HEK293 (cell line): ENCODE measurements at regions not wholly inside any gene's neighbourhood (a gene's known extent, or its start where the extent isn't known, plus 50 kb on each side); places are given as distances from the start of the nearest gene placed in this dataset.

Experiments used
- BCL11A ChIP-seq: fragments of 450-650 bp; formaldehyde crosslinking; IDR thresholded peaks from 2 replicates; pipeline ENCODE4 v1.5.1; 2016; ENCODE audit warnings: low read depth, missing biosample characterization, missing genetic modification characterization
- BCL6B ChIP-seq: fragments of 450-650 bp; formaldehyde crosslinking; IDR thresholded peaks from 2 replicates; pipeline ENCODE4 v1.5.1; 2017; ENCODE audit warnings: missing biosample characterization, missing genetic modification characterization
- HOXD13 ChIP-seq: sonication (generic); formaldehyde crosslinking; IDR thresholded peaks from 2 replicates; pipeline ENCODE4 v1.8.0; 2022; ENCODE audit warnings: missing genetic modification reagents, borderline replicate concordance
- KLF9 ChIP-seq: fragments of 450-650 bp; formaldehyde crosslinking; IDR thresholded peaks from 2 replicates; pipeline ENCODE4 v1.5.1; 2016; ENCODE audit warnings: missing biosample characterization, missing genetic modification characterization, low read depth
- PRDM6 ChIP-seq: fragments of 450-650 bp; formaldehyde crosslinking; IDR thresholded peaks from 2 replicates; pipeline ENCODE4 v1.5.1; 2017; ENCODE audit warnings: missing biosample characterization, missing genetic modification characterization
- SALL2 ChIP-seq: fragments of 450-650 bp; formaldehyde crosslinking; IDR thresholded peaks from 2 replicates; pipeline ENCODE4 v1.5.0; 2017; ENCODE audit warnings: missing biosample characterization, mild to moderate bottlenecking, missing genetic modification characterization, borderline replicate concordance
- SCRT1 ChIP-seq: fragments of 450-650 bp; formaldehyde crosslinking; IDR thresholded peaks from 2 replicates; pipeline ENCODE4 v1.5.1; 2016; ENCODE audit warnings: missing biosample characterization, missing genetic modification characterization, borderline replicate concordance
- WT1 ChIP-seq: fragments of 450-650 bp; formaldehyde crosslinking; IDR thresholded peaks from 2 replicates; pipeline ENCODE4 v1.5.1; 2016; ENCODE audit warnings: missing biosample characterization, missing genetic modification characterization
- ZBTB49 ChIP-seq: fragments of 450-650 bp; formaldehyde crosslinking; IDR thresholded peaks from 2 replicates; pipeline ENCODE4 v1.5.1; 2016; ENCODE audit warnings: missing biosample characterization, missing genetic modification characterization, low read depth
- ZFP37 ChIP-seq: fragments of 450-650 bp; formaldehyde crosslinking; IDR thresholded peaks from 2 replicates; pipeline ENCODE4 v1.5.1; 2016; ENCODE audit warnings: missing biosample characterization, missing genetic modification characterization
- ZIC2 ChIP-seq: fragments of 450-650 bp; formaldehyde crosslinking; IDR thresholded peaks from 2 replicates; pipeline ENCODE4 v1.5.1; 2016; ENCODE audit warnings: missing biosample characterization, missing genetic modification characterization
- ZNF121 ChIP-seq: fragments of 450-650 bp; formaldehyde crosslinking; IDR thresholded peaks from 2 replicates; pipeline ENCODE4 v1.5.1; 2016; ENCODE audit warnings: missing biosample characterization, missing genetic modification characterization
- ZNF132 ChIP-seq: fragments of 450-650 bp; formaldehyde crosslinking; IDR thresholded peaks from 2 replicates; pipeline ENCODE4 v1.5.1; 2017; ENCODE audit warnings: missing biosample characterization, missing genetic modification characterization, borderline replicate concordance
- ZNF133 ChIP-seq: fragments of 450-650 bp; formaldehyde crosslinking; IDR thresholded peaks from 2 replicates; pipeline ENCODE4 v1.5.1; 2016; ENCODE audit warnings: missing biosample characterization, missing genetic modification characterization
- ZNF169 ChIP-seq: fragments of 450-650 bp; formaldehyde crosslinking; IDR thresholded peaks from 2 replicates; pipeline ENCODE4 v1.5.1; 2016; ENCODE audit warnings: missing biosample characterization, missing genetic modification characterization
- ZNF18 ChIP-seq: fragments of 450-650 bp; formaldehyde crosslinking; IDR thresholded peaks from 2 replicates; pipeline ENCODE4 v1.5.1; 2016; ENCODE audit warnings: missing biosample characterization, missing genetic modification characterization
- ZNF266 ChIP-seq: fragments of 450-650 bp; formaldehyde crosslinking; IDR thresholded peaks from 2 replicates; pipeline ENCODE4 v1.5.1; 2016; ENCODE audit warnings: missing biosample characterization, missing genetic modification characterization, low read depth
- ZNF274 ChIP-seq, 2 experiments: fragments of 200-500 bp in 1 of 2; fragments of 450-650 bp in 1 of 2; sonication (Bioruptor generic) in 1 of 2; formaldehyde crosslinking in 1 of 2; IDR thresholded peaks; 2 replicates each; pipeline versions ENCODE4 v1.5.1 to v1.6.1; 2014 to 2016; ENCODE audit warnings: borderline replicate concordance in 1 of 2, inconsistent platforms in 1 of 2, low read length in 1 of 2, missing biosample characterization in 1 of 2, missing genetic modification characterization in 1 of 2
- ZNF335 ChIP-seq: fragments of 450-650 bp; formaldehyde crosslinking; conservative IDR thresholded peaks from 2 replicates; pipeline ENCODE4 v1.5.1; 2016; ENCODE audit warnings: missing biosample characterization, missing genetic modification characterization
- ZNF544 ChIP-seq: fragments of 450-650 bp; formaldehyde crosslinking; IDR thresholded peaks from 2 replicates; pipeline ENCODE4 v1.5.0; 2017; ENCODE audit warnings: missing biosample characterization, missing genetic modification characterization
- ZNF549 ChIP-seq: fragments of 450-650 bp; IDR thresholded peaks from 2 replicates; pipeline ENCODE4 v1.5.1; 2018; ENCODE audit warnings: missing biosample characterization, missing genetic modification characterization, mild to moderate bottlenecking, inconsistent platforms, moderate library complexity
- ZNF660 ChIP-seq: fragments of 450-650 bp; IDR thresholded peaks from 2 replicates; pipeline ENCODE4 v1.5.1; 2018; ENCODE audit warnings: missing biosample characterization, mild to moderate bottlenecking, missing genetic modification characterization
- ZNF677 ChIP-seq: fragments of 450-650 bp; IDR thresholded peaks from 2 replicates; pipeline ENCODE4 v1.5.0; 2018; ENCODE audit warnings: missing biosample characterization, mild to moderate bottlenecking, missing genetic modification characterization, moderate library complexity
- ZNF747 ChIP-seq: fragments of 450-650 bp; formaldehyde crosslinking; IDR thresholded peaks from 2 replicates; pipeline ENCODE4 v1.5.1; 2016; ENCODE audit warnings: missing biosample characterization, missing genetic modification characterization
- ZNF76 ChIP-seq: fragments of 450-650 bp; formaldehyde crosslinking; IDR thresholded peaks from 2 replicates; pipeline ENCODE4; 2016; ENCODE audit warnings: low read depth, missing biosample characterization, missing genetic modification characterization, borderline replicate concordance
- ZNF792 ChIP-seq: fragments of 450-650 bp; formaldehyde crosslinking; IDR thresholded peaks from 2 replicates; pipeline ENCODE4 v1.5.1; 2016; ENCODE audit warnings: missing biosample characterization, missing genetic modification characterization
- ZSCAN23 ChIP-seq: fragments of 450-650 bp; formaldehyde crosslinking; IDR thresholded peaks from 2 replicates; pipeline ENCODE4 v1.5.1; 2016; ENCODE audit warnings: missing biosample characterization, missing genetic modification characterization
- TF ChIP-seq, protein P1 (sequence below): fragments of 450-650 bp; formaldehyde crosslinking; IDR thresholded peaks from 2 replicates; pipeline ENCODE4 v1.5.1; 2016; ENCODE audit warnings: missing biosample characterization, missing genetic modification characterization, borderline replicate concordance
- TF ChIP-seq, protein P2 (sequence below): fragments of 450-650 bp; formaldehyde crosslinking; IDR thresholded peaks from 2 replicates; pipeline ENCODE4 v1.5.1; 2016; ENCODE audit warnings: missing biosample characterization, missing genetic modification characterization

DNA sequence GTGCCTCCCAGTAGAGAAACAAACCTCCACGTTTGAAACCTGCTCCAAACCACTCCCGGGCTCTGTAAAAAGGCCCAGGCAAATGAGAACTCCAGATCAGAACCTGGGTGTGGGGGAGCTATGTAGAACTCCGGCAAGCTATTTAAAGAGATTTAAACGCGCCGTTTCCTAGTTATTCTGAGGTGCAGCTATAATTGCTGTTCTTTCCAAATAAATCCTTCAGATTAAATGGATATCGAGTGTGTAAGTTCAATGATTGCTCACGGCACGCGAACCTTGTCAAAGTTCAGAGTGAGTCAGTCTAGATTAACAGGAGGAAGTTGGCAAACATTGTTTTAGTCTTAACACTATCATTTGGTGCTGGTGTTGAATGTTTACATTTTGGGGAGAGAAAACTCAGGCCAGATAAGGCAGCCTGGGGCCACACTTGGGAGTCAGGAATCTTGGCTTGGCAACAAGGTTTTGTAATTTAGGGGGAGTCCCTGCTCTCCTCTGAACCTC, 92.9 kb upstream of the SALL1 start (continued):
- TF ChIP-seq ZNF133 (tag by site-specific recombination) (no peak), ZNF792 (0 out of 2 replicates have a peak, but pooled peaks have one; percentile 57), PRDM6 (tag by site-specific recombination) (peak; percentile 86), ZSCAN23 (no peak), WT1 (tag by site-specific recombination) (peak; percentile 70; the same call in 1 of the 2 replicates), BCL6B (no peak), ZNF549 (tag by site-specific recombination) (no peak), ZNF18 (tag by site-specific recombination) (no peak), ZNF544 (tag by site-specific recombination) (no peak), ZNF76 (tag by site-specific recombination) (no peak), BCL11A (tag by site-specific recombination) (no peak), ZNF132 (tag by site-specific recombination) (no peak), ZIC2 (tag by site-specific recombination) (no peak), ZFP37 (tag by site-specific recombination) (no peak), ZNF677 (tag by site-specific recombination) (no peak), KLF9 (0 out of 2 replicates have a peak, but pooled peaks have one; percentile 18), ZNF747 (tag by site-specific recombination) (no peak), ZNF274 (IDR thresholded peaks at IDR 0.05; ENCODE audit: low read length) (no peak), ZNF274 (tag by site-specific recombination; IDR thresholded peaks at IDR 0.05; ENCODE audit: borderline replicate concordance) (no peak), ZNF121 (no peak), HOXD13 (CRISPR knock-in tag) (no peak), ZNF335 (tag by site-specific recombination) (no peak; the same call in 1 of the 2 replicates), ZBTB49 (no peak), ZNF660 (tag by site-specific recombination) (no peak), ZNF169 (tag by site-specific recombination) (no peak), SALL2 (no peak), SCRT1 (no peak), ZNF266 (tag by site-specific recombination) (no peak)
- TF ChIP-seq, protein P1, sequence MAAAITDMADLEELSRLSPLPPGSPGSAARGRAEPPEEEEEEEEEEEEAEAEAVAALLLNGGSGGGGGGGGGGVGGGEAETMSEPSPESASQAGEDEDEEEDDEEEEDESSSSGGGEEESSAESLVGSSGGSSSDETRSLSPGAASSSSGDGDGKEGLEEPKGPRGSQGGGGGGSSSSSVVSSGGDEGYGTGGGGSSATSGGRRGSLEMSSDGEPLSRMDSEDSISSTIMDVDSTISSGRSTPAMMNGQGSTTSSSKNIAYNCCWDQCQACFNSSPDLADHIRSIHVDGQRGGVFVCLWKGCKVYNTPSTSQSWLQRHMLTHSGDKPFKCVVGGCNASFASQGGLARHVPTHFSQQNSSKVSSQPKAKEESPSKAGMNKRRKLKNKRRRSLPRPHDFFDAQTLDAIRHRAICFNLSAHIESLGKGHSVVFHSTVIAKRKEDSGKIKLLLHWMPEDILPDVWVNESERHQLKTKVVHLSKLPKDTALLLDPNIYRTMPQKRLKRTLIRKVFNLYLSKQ (tag by site-specific recombination): no peak
- TF ChIP-seq, protein P2, sequence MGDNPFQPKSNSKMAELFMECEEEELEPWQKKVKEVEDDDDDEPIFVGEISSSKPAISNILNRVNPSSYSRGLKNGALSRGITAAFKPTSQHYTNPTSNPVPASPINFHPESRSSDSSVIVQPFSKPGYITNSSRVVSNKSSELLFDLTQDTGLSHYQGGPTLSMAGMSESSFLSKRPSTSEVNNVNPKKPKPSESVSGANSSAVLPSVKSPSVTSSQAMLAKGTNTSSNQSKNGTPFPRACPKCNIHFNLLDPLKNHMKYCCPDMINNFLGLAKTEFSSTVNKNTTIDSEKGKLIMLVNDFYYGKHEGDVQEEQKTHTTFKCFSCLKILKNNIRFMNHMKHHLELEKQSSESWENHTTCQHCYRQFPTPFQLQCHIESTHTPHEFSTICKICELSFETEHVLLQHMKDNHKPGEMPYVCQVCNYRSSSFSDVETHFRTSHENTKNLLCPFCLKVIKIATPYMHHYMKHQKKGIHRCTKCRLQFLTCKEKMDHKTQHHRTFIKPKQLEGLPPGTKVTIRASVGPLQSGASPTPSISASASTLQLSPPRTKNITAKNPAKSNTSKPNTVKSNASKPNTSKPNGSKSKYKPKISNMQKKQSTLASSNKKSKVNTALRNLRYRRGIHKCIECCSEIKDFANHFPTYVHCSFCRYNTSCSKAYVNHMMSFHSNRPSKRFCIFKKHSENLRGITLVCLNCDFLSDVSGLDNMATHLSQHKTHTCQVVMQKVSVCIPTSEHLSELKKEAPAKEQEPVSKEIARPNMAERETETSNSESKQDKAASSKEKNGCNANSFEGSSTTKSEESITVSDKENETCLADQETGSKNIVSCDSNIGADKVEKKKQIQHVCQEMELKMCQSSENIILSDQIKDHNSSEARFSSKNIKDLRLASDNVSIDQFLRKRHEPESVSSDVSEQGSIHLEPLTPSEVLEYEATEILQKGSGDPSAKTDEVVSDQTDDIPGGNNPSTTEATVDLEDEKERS (tag by site-specific recombination): no peak
